ENCODE measurements at regions not wholly inside any gene's neighbourhood (a gene's known extent, or its start where the extent isn't known, plus 50 kb on each side); places are given as distances from the start of the nearest gene placed in this dataset.

GRCh38 chr5:117759849-117760499, 1185.4 kb upstream of the SEMA6A start:
- Mint-ChIP-seq H3K9me3 (ENCODE audit: unreplicated experiment) (no peaks in the 10 kb centered on the region), H3K4me1 (ENCODE audit: insufficient read depth, unreplicated experiment) (no peaks in the 10 kb centered on the region), H3K36me3 (ENCODE audit: insufficient read depth, unreplicated experiment) (no peaks in the 10 kb centered on the region), H3K27ac (ENCODE audit: low read depth, unreplicated experiment) (no peak overlapping the region), H3K4me3 (ENCODE audit: unreplicated experiment) (no peak overlapping the region), H3K27me3 (ENCODE audit: insufficient read depth, unreplicated experiment) (no peaks in the 10 kb centered on the region)
- no peak for TF ChIP-seq CTCF (IDR thresholded peaks at IDR 0.05; ENCODE audit: unreplicated experiment)
- intact Hi-C loops (cut with micrococcal nuclease) = no loop called here
- DNase-seq (ENCODE audit: unreplicated experiment) = no peak
- POLR2A ChIA-PET = no interaction called here
- no TSS peak for BruUV-seq (replicated peaks)
- CTCF ChIA-PET = no interaction called here

GRCh38 chr5:117752403-117752802, 1177.8 kb upstream of the SEMA6A start:
- no peaks in the 10 kb centered on the region for H3K4me1 Mint-ChIP-seq (ENCODE audit: insufficient read depth, unreplicated experiment)
- no peaks in the 10 kb centered on the region for H3K36me3 Mint-ChIP-seq (ENCODE audit: insufficient read depth, unreplicated experiment)
- TF ChIP-seq CTCF (IDR thresholded peaks at IDR 0.05; ENCODE audit: unreplicated experiment) = no peak
- no peak for DNase-seq (ENCODE audit: unreplicated experiment)
- no peaks in the 10 kb centered on the region for H3K27me3 Mint-ChIP-seq (ENCODE audit: insufficient read depth, unreplicated experiment)
- ChIA-PET CTCF (interaction anchor here (1.6 kb wide), 1 partner anchor 13 kb away, joined by 5 read pairs; no protein-coding TSS in a partner anchor), POLR2A (no interaction called here)
- H3K27ac Mint-ChIP-seq (ENCODE audit: low read depth, unreplicated experiment) = no peak overlapping the region
- no TSS peak for BruUV-seq (replicated peaks)
- no peaks in the 10 kb centered on the region for H3K9me3 Mint-ChIP-seq (ENCODE audit: unreplicated experiment)
- H3K4me3 Mint-ChIP-seq (ENCODE audit: unreplicated experiment) = no peak overlapping the region
- intact Hi-C loops (cut with micrococcal nuclease) = no loop called here

GRCh38 chr5:117748336-117748735, 1173.7 kb upstream of the SEMA6A start:
- no peaks in the 10 kb centered on the region for H3K36me3 Mint-ChIP-seq (ENCODE audit: insufficient read depth, unreplicated experiment)
- H3K27ac Mint-ChIP-seq (ENCODE audit: low read depth, unreplicated experiment) = no peak overlapping the region
- H3K4me1 Mint-ChIP-seq (ENCODE audit: insufficient read depth, unreplicated experiment) = no peaks in the 10 kb centered on the region
- no peaks in the 10 kb centered on the region for H3K27me3 Mint-ChIP-seq (ENCODE audit: insufficient read depth, unreplicated experiment)
- no peak overlapping the region for H3K4me3 Mint-ChIP-seq (ENCODE audit: unreplicated experiment)
- DNase-seq (ENCODE audit: unreplicated experiment) = no peak
- CTCF ChIA-PET = no interaction called here
- no peaks in the 10 kb centered on the region for H3K9me3 Mint-ChIP-seq (ENCODE audit: unreplicated experiment)
- TF ChIP-seq CTCF (IDR thresholded peaks at IDR 0.05; ENCODE audit: unreplicated experiment) = no peak
- POLR2A ChIA-PET = no interaction called here
- no TSS peak for BruUV-seq (replicated peaks)
- intact Hi-C loops (cut with micrococcal nuclease) = no loop called here

GRCh38 chr5:117743337-117743736, 1168.7 kb upstream of the SEMA6A start:
- POLR2A ChIA-PET = no interaction called here
- H3K4me1 Mint-ChIP-seq (ENCODE audit: insufficient read depth, unreplicated experiment) = no peaks in the 10 kb centered on the region

More at GRCh38 chr5:117743337-117743736, 1168.7 kb upstream of the SEMA6A start:
- Mint-ChIP-seq H3K36me3 (ENCODE audit: insufficient read depth, unreplicated experiment) (no peaks in the 10 kb centered on the region), H3K9me3 (ENCODE audit: unreplicated experiment) (peaks cover under 1% of the 10 kb centered on the region), H3K4me3 (ENCODE audit: unreplicated experiment) (no peak overlapping the region), H3K27me3 (ENCODE audit: insufficient read depth, unreplicated experiment) (no peaks in the 10 kb centered on the region), H3K27ac (ENCODE audit: low read depth, unreplicated experiment) (no peak overlapping the region)
- intact Hi-C loops (cut with micrococcal nuclease) = no loop called here
- BruUV-seq (replicated peaks) = no TSS peak
- CTCF ChIA-PET = interaction anchor here (0.9 kb wide), 1 partner anchor 24 kb away, joined by 3 read pairs; no protein-coding TSS in a partner anchor
- TF ChIP-seq CTCF (IDR thresholded peaks at IDR 0.05; ENCODE audit: unreplicated experiment) = no peak
- DNase-seq (ENCODE audit: unreplicated experiment) = no peak
